CD4-positive, alpha-beta T cell (primary cell): ENCODE measurements at regions not wholly inside any gene's neighbourhood (a gene's known extent, or its start where the extent isn't known, plus 50 kb on each side); places are given as distances from the start of the nearest gene placed in this dataset.
"Not testable (repeated sequence)": the region's sequence is repeated elsewhere in the genome, so short reads cannot be mapped to it uniquely, and the experiment has no call there.

ENCODE experiments used
- ATAC-seq: fragments of 200-7000 bp; cut with Tn5 transposase; one replicate; pipeline ENCODE4 v1.10.0; 2022; ENCODE audit warnings: mild to moderate bottlenecking; ENCODE audit not compliant: poor library complexity
- CTCF ChIA-PET: fragments of 350-600 bp; sonication (Branson Sonifier 250); formaldehyde crosslinking; loops from one replicate; lab custom pipeline; 2021; ENCODE audit warnings: antibody characterized with exemption, inconsistent platforms; lab: Charles Lee
- POLR2A ChIA-PET: fragments of 350-600 bp; sonication (Branson Sonifier 250); formaldehyde crosslinking; loops from one replicate; lab custom pipeline; 2021; ENCODE audit warnings: antibody characterized with exemption, inconsistent platforms; lab: Charles Lee
- DNase-seq, 14 experiments: peaks; one replicate each; pipeline ENCODE4 v3.0.0-alpha.2; 2013 to 2020; ENCODE audit warnings: mixed read lengths in 2 of 14
- H3K27ac ChIP-seq, 2 donors: one replicate each; pipeline versions ENCODE4 v1.5.1 to v1.7.0; 2013; ENCODE audit warnings: low read length in 2 of 2, low read depth in 1 of 2, mild to moderate bottlenecking in 1 of 2
- H3K27me3 ChIP-seq, 2 experiments: 1 replicate in 1 of 2; 2 replicates in 1 of 2; pipeline versions ENCODE4 v1.6.1 to v1.7.0; 2013; ENCODE audit warnings: low read length in 2 of 2, control low read depth in 1 of 2, mild to moderate bottlenecking in 1 of 2, moderate library complexity in 1 of 2; ENCODE audit not compliant: insufficient read depth in 2 of 2, control insufficient read depth in 1 of 2
- H3K36me3 ChIP-seq: one replicate; pipeline ENCODE4 v1.6.1; 2013; ENCODE audit warnings: low read length, control low read depth; ENCODE audit not compliant: insufficient read depth
- H3K4me1 ChIP-seq: one replicate; pipeline ENCODE4 v1.6.1; 2013; ENCODE audit warnings: low read length, control low read depth; ENCODE audit not compliant: insufficient read depth
- H3K4me3 ChIP-seq: one replicate; pipeline ENCODE4 v1.5.1; 2013; ENCODE audit warnings: mild to moderate bottlenecking, low read length, moderate library complexity
- H3K9me3 ChIP-seq, 2 experiments: 1 replicate in 1 of 2; 2 replicates in 1 of 2; pipeline versions ENCODE4 v1.6.1 to v1.7.0; 2013; ENCODE audit warnings: low read length in 2 of 2, mild to moderate bottlenecking in 2 of 2, control low read depth in 1 of 2, moderate library complexity in 1 of 2; ENCODE audit not compliant: control insufficient read depth in 1 of 2, insufficient read depth in 1 of 2
- H3K27ac Mint-ChIP-seq: one replicate; pipeline ENCODE4 v1.8.0; 2020; ENCODE audit warnings: mixed read lengths
- H3K27me3 Mint-ChIP-seq: one replicate; pipeline ENCODE4 v1.8.0; 2021; ENCODE audit warnings: mixed read lengths
- H3K36me3 Mint-ChIP-seq: one replicate; pipeline ENCODE4 v1.8.0; 2021; ENCODE audit warnings: low read depth, mixed read lengths
- H3K4me1 Mint-ChIP-seq: one replicate; pipeline ENCODE4 v1.8.0; 2021; ENCODE audit warnings: low read depth, mixed read lengths
- H3K4me3 Mint-ChIP-seq: one replicate; pipeline ENCODE4 v1.8.0; 2020; ENCODE audit warnings: mild to moderate bottlenecking, mixed read lengths
- H3K9me3 Mint-ChIP-seq: one replicate; pipeline ENCODE4 v1.8.0; 2020; ENCODE audit warnings: mixed read lengths
- intact Hi-C, 2 experiments: fragments of 100-400 bp; cut with DNase I in 1 of 2; cut with micrococcal nuclease in 1 of 2; formaldehyde crosslinking; loops; one replicate each; pipeline versions ENCODE4 v1.15.1 to v1.9.0; 2023 to 2025; cut with DNase I, micrococcal nuclease
- TF ChIP-seq, protein P1 (sequence below): fragments of 200-600 bp; IDR thresholded peaks from one replicate; pipeline ENCODE4 v1.8.0; 2022; ENCODE audit warnings: antibody characterized with exemption, mild to moderate bottlenecking

DNA sequence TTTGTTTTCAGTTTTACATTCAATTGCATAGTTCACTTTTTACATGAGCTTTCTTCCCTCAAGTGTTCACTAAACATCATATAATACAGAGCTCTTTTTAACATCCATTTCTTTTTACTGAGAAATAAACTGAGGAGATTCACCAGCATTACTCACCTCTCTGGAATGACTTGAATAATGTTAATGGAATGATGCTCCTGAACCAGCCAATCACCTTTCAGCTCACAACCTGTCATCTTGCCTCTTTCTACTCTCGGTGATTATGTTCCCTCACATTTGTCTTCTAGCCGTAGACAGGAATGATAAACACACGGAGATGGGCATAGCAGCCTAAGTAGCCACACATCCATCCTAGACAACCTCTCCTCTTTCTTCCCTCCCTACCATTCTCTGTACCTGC is 301.7 kb downstream of the PAX3 start:
- no peaks in the 10 kb centered on the region for H3K36me3 ChIP-seq
- no peak overlapping the region for H3K4me3 ChIP-seq
- ChIA-PET CTCF (no interaction called here), POLR2A (no interaction called here)
- H3K36me3 Mint-ChIP-seq: no peaks in the 10 kb centered on the region
- intact Hi-C loops: no loop called here
- TF ChIP-seq, protein P1, sequence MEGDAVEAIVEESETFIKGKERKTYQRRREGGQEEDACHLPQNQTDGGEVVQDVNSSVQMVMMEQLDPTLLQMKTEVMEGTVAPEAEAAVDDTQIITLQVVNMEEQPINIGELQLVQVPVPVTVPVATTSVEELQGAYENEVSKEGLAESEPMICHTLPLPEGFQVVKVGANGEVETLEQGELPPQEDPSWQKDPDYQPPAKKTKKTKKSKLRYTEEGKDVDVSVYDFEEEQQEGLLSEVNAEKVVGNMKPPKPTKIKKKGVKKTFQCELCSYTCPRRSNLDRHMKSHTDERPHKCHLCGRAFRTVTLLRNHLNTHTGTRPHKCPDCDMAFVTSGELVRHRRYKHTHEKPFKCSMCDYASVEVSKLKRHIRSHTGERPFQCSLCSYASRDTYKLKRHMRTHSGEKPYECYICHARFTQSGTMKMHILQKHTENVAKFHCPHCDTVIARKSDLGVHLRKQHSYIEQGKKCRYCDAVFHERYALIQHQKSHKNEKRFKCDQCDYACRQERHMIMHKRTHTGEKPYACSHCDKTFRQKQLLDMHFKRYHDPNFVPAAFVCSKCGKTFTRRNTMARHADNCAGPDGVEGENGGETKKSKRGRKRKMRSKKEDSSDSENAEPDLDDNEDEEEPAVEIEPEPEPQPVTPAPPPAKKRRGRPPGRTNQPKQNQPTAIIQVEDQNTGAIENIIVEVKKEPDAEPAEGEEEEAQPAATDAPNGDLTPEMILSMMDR: no peak
- no peaks in the 10 kb centered on the region for H3K4me1 ChIP-seq
- H3K4me3 Mint-ChIP-seq: no peak overlapping the region
- ATAC-seq (no peak), DNase-seq (no peak)
- no peaks in the 10 kb centered on the region for H3K27me3 ChIP-seq
- no peaks in the 10 kb centered on the region for H3K9me3 Mint-ChIP-seq
- H3K27ac Mint-ChIP-seq: no peak overlapping the region
- H3K9me3 ChIP-seq: peaks cover 0 to 5% of the 10 kb centered on the region in 2 experiments
- no peak overlapping the region for H3K27ac ChIP-seq
- H3K27me3 Mint-ChIP-seq: peaks cover 11% of the 10 kb centered on the region
- H3K4me1 Mint-ChIP-seq: no peaks in the 10 kb centered on the region

DNA sequence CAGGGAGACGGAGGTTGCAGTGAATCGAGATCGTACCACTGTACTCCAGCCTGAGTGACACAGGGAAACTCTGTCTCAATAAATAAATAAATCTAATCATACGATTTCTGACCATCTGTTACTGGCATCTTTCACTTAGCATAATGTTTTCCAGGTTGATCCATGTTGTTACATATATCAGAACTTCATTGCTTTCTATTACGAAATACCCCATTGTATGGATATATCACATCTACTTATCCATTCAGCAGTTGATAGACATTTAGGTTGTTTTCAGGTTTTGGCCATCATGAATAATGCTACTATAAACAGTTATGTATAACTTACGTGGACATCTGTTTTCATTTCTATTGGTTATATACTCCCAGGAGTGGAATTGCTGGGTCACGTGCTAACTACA is 303.9 kb downstream of the PAX3 start:
- Mint-ChIP-seq H3K27me3 (peaks cover 11% of the 10 kb centered on the region), H3K4me1 (no peaks in the 10 kb centered on the region), H3K36me3 (no peaks in the 10 kb centered on the region), H3K4me3 (no peak overlapping the region), H3K9me3 (peaks cover 2% of the 10 kb centered on the region), H3K27ac (no peak overlapping the region)
- H3K4me3 ChIP-seq: no peak overlapping the region
- H3K9me3 ChIP-seq: peaks cover 0 to 5% of the 10 kb centered on the region in 2 experiments
- DNase-seq (no peak), ATAC-seq (no peak)
- no peaks in the 10 kb centered on the region for H3K36me3 ChIP-seq
- no peak overlapping the region for H3K27ac ChIP-seq
- POLR2A ChIA-PET: no interaction called here
- H3K4me1 ChIP-seq: no peaks in the 10 kb centered on the region
- CTCF ChIA-PET: no interaction called here
- no peaks in the 10 kb centered on the region for H3K27me3 ChIP-seq
- intact Hi-C loops: no loop called here
- TF ChIP-seq, protein P1: no peak

GRCh38 chr2:221984376-221984775 is 314.4 kb downstream of the PAX3 start:
- H3K36me3 Mint-ChIP-seq, CTCF ChIA-PET, H3K36me3 ChIP-seq, intact Hi-C loops, H3K4me1 ChIP-seq, H3K27me3 Mint-ChIP-seq, H3K27me3 ChIP-seq, H3K9me3 ChIP-seq, H3K4me1 Mint-ChIP-seq, H3K4me3 ChIP-seq, DNase-seq, H3K4me3 Mint-ChIP-seq, H3K27ac ChIP-seq, POLR2A ChIA-PET, ATAC-seq, H3K27ac Mint-ChIP-seq, H3K9me3 Mint-ChIP-seq: not testable (repeated sequence)

DNA sequence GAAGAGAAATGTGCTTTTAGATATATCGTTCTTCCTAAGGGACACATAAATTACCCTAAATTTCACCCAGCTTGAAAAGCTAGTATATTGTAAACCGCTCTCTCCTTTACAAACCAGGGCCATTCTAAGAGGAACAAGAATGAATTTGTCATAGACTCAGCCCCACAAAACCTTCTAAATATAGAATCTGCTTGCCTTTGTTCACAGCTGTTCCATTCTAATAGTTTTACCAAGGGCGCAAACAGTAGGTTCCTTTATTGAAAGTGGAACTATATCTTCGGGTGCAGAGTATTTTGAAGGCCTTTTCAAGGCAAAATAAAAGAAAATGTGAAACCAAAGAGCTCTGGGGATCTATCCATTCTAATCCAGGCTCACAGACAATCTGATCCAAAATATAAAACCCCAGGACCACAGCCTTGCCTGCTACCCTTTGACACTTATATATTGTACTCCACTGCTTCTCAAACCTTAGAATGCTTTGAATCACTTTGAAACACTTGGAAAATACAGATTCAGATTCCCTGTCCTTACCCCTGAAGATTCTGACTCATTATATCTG is 316.8 kb downstream of the PAX3 start:
- no peaks in the 10 kb centered on the region for H3K4me1 ChIP-seq
- DNase-seq: no peak
- H3K4me3 ChIP-seq: no peak overlapping the region
- H3K36me3 Mint-ChIP-seq: no peaks in the 10 kb centered on the region
- no peaks in the 10 kb centered on the region for H3K27me3 ChIP-seq
- H3K27me3 Mint-ChIP-seq: peaks cover 7% of the 10 kb centered on the region
- CTCF ChIA-PET: no interaction called here
- no peaks in the 10 kb centered on the region for H3K9me3 ChIP-seq
- no peak overlapping the region for H3K27ac Mint-ChIP-seq
- no peak overlapping the region for H3K27ac ChIP-seq
- no peaks in the 10 kb centered on the region for H3K4me1 Mint-ChIP-seq
- POLR2A ChIA-PET: no interaction called here
- intact Hi-C loops: no loop called here
- TF ChIP-seq, protein P1: no peak
- no peak for ATAC-seq
- H3K36me3 ChIP-seq: no peaks in the 10 kb centered on the region
- no peaks in the 10 kb centered on the region for H3K9me3 Mint-ChIP-seq
- no peak overlapping the region for H3K4me3 Mint-ChIP-seq
